ENCODE measurements at regions not wholly inside any gene's neighbourhood (a gene's known extent, or its start where the extent isn't known, plus 50 kb on each side); places are given as distances from the start of the nearest gene placed in this dataset.

- no peaks in the 10 kb centered on the region for H3K79me2 ChIP-seq (ENCODE audit: insufficient read depth, low read length)
- DNase-seq (ENCODE audit: insufficient read length, low spot score, missing footprints) = no peak
- no peak overlapping the region for H2AFZ ChIP-seq (ENCODE audit: low read length)
- H3K27me3 ChIP-seq (ENCODE audit: insufficient read depth, low read length) = no peaks in the 10 kb centered on the region
- H4K20me1 ChIP-seq (ENCODE audit: insufficient read depth, low read length) = no peaks in the 10 kb centered on the region
- H3K36me3 ChIP-seq (ENCODE audit: insufficient read depth, low read length) = no peaks in the 10 kb centered on the region
- no peaks in the 10 kb centered on the region for H3K4me1 ChIP-seq (ENCODE audit: insufficient read depth, low read length)
- no peak overlapping the region for H3K27ac ChIP-seq (ENCODE audit: low read depth, low read length)
- H3K4me3 ChIP-seq (ENCODE audit: insufficient read depth, low read length) = no peak overlapping the region
- H3K4me2 ChIP-seq (ENCODE audit: insufficient read depth, low read length) = no peak overlapping the region
- H3K9me3 ChIP-seq (ENCODE audit: low read depth, low read length) = no peaks in the 10 kb centered on the region
- no peak for TF ChIP-seq CTCF (IDR thresholded peaks at IDR 0.05; ENCODE audit: extremely low read depth, low read depth, low read length)
Observed at GRCh38 chr1:168894397-168894903, 165.4 kb upstream of the DPT start.

- TF ChIP-seq CTCF (IDR thresholded peaks at IDR 0.05; ENCODE audit: extremely low read depth, low read depth, low read length) = no peak
- no peak overlapping the region for H3K4me2 ChIP-seq (ENCODE audit: insufficient read depth, low read length)
- H3K27ac ChIP-seq (ENCODE audit: low read depth, low read length) = no peak overlapping the region
- H3K4me1 ChIP-seq (ENCODE audit: insufficient read depth, low read length) = no peaks in the 10 kb centered on the region
- H2AFZ ChIP-seq (ENCODE audit: low read length) = no peak overlapping the region
- no peaks in the 10 kb centered on the region for H4K20me1 ChIP-seq (ENCODE audit: insufficient read depth, low read length)
- no peaks in the 10 kb centered on the region for H3K36me3 ChIP-seq (ENCODE audit: insufficient read depth, low read length)
- DNase-seq (ENCODE audit: insufficient read length, low spot score, missing footprints) = no peak
- H3K9me3 ChIP-seq (ENCODE audit: low read depth, low read length) = no peaks in the 10 kb centered on the region
- H3K4me3 ChIP-seq (ENCODE audit: insufficient read depth, low read length) = no peak overlapping the region
- H3K27me3 ChIP-seq (ENCODE audit: insufficient read depth, low read length) = no peaks in the 10 kb centered on the region
- H3K79me2 ChIP-seq (ENCODE audit: insufficient read depth, low read length) = no peaks in the 10 kb centered on the region
Observed at GRCh38 chr1:168897249-168897648, 168.2 kb upstream of the DPT start.

GRCh38 chr1:168903237-168903830 lies 174.3 kb upstream of the DPT start:
- no peak overlapping the region for H3K4me2 ChIP-seq (ENCODE audit: insufficient read depth, low read length)
- no peaks in the 10 kb centered on the region for H3K9me3 ChIP-seq (ENCODE audit: low read depth, low read length)
- DNase-seq (ENCODE audit: insufficient read length, low spot score, missing footprints) = no peak
- no peak for TF ChIP-seq CTCF (IDR thresholded peaks at IDR 0.05; ENCODE audit: extremely low read depth, low read depth, low read length)
- no peaks in the 10 kb centered on the region for H3K4me1 ChIP-seq (ENCODE audit: insufficient read depth, low read length)
- H3K79me2 ChIP-seq (ENCODE audit: insufficient read depth, low read length) = no peaks in the 10 kb centered on the region
- no peak overlapping the region for H2AFZ ChIP-seq (ENCODE audit: low read length)
- no peaks in the 10 kb centered on the region for H3K36me3 ChIP-seq (ENCODE audit: insufficient read depth, low read length)
- H4K20me1 ChIP-seq (ENCODE audit: insufficient read depth, low read length) = no peaks in the 10 kb centered on the region
- no peak overlapping the region for H3K4me3 ChIP-seq (ENCODE audit: insufficient read depth, low read length)
- H3K27ac ChIP-seq (ENCODE audit: low read depth, low read length) = no peak overlapping the region
- H3K27me3 ChIP-seq (ENCODE audit: insufficient read depth, low read length) = no peaks in the 10 kb centered on the region

GRCh38 chr1:168905633-168906032 lies 176.6 kb upstream of the DPT start:
- no peaks in the 10 kb centered on the region for H3K36me3 ChIP-seq (ENCODE audit: insufficient read depth, low read length)
- H4K20me1 ChIP-seq (ENCODE audit: insufficient read depth, low read length) = no peaks in the 10 kb centered on the region
- DNase-seq (ENCODE audit: insufficient read length, low spot score, missing footprints) = no peak
- no peaks in the 10 kb centered on the region for H3K9me3 ChIP-seq (ENCODE audit: low read depth, low read length)
- no peak overlapping the region for H3K4me2 ChIP-seq (ENCODE audit: insufficient read depth, low read length)
- H3K27me3 ChIP-seq (ENCODE audit: insufficient read depth, low read length) = no peaks in the 10 kb centered on the region
- no peak overlapping the region for H2AFZ ChIP-seq (ENCODE audit: low read length)
- no peak overlapping the region for H3K4me3 ChIP-seq (ENCODE audit: insufficient read depth, low read length)
- no peaks in the 10 kb centered on the region for H3K4me1 ChIP-seq (ENCODE audit: insufficient read depth, low read length)
- H3K27ac ChIP-seq (ENCODE audit: low read depth, low read length) = no peak overlapping the region
- no peak for TF ChIP-seq CTCF (IDR thresholded peaks at IDR 0.05; ENCODE audit: extremely low read depth, low read depth, low read length)
- H3K79me2 ChIP-seq (ENCODE audit: insufficient read depth, low read length) = no peaks in the 10 kb centered on the region

Measured in osteoblast (primary cell).